T-helper 9 cell (primary cell): ENCODE measurements at regions not wholly inside any gene's neighbourhood (a gene's known extent, or its start where the extent isn't known, plus 50 kb on each side); places are given as distances from the start of the nearest gene placed in this dataset.
"Not testable (repeated sequence)": the region's sequence is repeated elsewhere in the genome, so short reads cannot be mapped to it uniquely, and the experiment has no call there.

Experiments used
- DNase-seq: peaks from one replicate; pipeline ENCODE4 v3.0.0-alpha.2; 2020

DNA sequence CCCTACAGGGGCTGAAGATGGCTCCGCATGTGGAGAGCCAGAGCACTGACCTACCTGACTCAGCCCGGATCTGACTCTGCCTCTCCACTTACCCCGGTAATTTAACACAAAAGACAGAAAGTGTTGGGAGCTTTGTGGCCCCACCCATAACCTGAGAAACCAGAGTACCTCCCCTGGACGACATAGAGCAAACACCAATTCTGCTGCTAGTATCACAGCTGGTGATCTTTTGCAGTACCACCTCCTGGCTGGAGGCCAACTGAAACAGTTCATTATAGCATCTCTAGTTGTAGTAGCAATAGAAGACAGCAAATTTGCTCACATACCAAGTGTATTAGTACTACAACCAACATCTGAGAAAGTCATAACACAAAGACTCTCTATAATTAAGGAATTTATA lies 443.9 kb downstream of the KLHL4 start:
- DNase-seq = no peak

DNA sequence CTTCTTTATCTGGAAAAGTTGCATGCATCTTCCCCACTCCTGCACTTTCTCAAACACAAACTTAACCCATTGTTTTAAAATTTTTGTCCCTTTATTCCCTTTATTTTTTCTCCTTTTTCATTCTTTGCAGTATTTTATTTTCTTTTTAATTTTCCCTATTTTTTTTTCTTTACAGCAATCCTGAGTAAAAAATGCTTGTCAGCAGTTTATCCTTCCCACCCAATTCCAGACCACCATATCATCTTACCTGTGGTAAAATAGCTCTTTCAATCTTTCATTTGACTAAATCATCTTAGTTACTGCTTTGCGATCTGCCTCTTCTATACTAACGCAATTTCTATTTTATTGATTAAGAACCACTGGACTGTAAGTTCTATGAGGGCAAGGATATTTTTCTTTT lies 450.5 kb downstream of the KLHL4 start:
- no peak for DNase-seq

- DNase-seq = not testable (repeated sequence)
Observed at GRCh38 chrX:87972121-87972520, 454.5 kb downstream of the KLHL4 start.

- no peak for DNase-seq
Observed at GRCh38 chrX:87975365-87975764, 457.8 kb downstream of the KLHL4 start.

- DNase-seq = not testable (repeated sequence)
Observed at GRCh38 chrX:88007873-88008272, 490.3 kb downstream of the KLHL4 start.

- DNase-seq = no peak
Observed at GRCh38 chrX:88024022-88024421, 506.4 kb downstream of the KLHL4 start.

GRCh38 chrX:88072339-88073030 lies 554.9 kb downstream of the KLHL4 start:
- no peak for DNase-seq

- no peak for DNase-seq
Observed at GRCh38 chrX:88101968-88102367, 584.4 kb downstream of the KLHL4 start.

DNA sequence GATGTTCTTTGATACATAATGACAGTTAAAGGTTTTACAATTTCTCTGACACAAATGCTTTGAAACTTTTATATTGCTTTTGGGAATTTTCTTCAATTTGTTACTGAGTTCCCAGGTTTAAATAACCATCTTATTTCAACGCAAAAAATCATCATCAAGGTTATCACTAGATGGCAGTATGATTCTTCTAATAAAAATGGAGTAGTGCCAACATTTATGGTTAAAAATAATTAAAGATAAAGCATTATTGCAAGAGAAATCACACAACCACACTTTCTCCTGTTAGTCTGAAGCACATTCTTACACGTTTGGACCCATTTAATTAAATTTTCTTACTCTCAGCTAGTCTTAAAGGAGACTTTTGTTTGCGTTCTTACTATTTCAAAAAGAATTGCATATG lies 611.3 kb upstream of the CPXCR1 start:
- no peak for DNase-seq

- no peak for DNase-seq
Observed at GRCh38 chrX:88136328-88136727, 610.7 kb upstream of the CPXCR1 start.

DNA sequence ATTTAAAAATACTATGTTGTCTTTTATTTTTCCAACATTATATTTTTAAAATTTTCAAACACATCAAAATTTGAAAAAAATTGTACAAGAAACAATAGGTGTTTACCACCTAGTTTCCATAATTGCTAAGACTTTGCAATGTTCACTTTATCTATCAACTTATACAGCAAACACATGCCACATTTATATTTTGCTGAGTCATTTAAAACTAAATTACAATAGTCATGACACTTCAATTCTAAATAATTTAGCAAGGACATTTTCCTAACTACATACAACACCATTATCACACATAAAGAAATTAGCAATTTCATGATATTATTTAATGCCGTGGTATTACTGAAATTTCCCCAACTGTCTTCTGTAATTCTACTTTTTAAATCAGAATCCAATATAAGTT lies 600.4 kb upstream of the CPXCR1 start:
- no peak for DNase-seq

- DNase-seq = no peak
Observed at GRCh38 chrX:88170553-88170952, 576.5 kb upstream of the CPXCR1 start.

GRCh38 chrX:88173932-88174440 lies 573.0 kb upstream of the CPXCR1 start:
- not testable (repeated sequence) for DNase-seq

- no peak for DNase-seq
Observed at GRCh38 chrX:88202149-88202548, 544.9 kb upstream of the CPXCR1 start.

DNA sequence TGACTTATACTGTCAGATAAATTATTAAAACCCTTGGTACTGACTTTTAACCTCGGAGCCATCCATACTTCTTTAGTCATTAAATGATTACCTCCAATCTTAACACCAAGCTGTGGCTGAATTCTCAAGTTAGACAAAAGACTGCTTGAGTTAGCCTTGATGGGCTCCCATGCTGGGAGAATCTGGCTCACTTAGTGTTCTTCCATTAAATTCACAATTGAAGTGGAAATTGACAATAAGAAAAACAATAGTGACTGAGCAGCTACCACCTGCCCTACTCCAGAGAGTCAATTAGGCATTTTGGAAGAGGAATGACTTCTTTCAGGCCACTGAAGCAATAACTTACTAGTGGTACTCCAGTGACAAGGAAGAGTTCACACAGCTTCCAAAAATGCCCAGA lies 503.0 kb upstream of the CPXCR1 start:
- no peak for DNase-seq

- no peak for DNase-seq
Observed at GRCh38 chrX:88284844-88285243, 462.2 kb upstream of the CPXCR1 start.

GRCh38 chrX:88313972-88314371 lies 433.1 kb upstream of the CPXCR1 start:
- not testable (repeated sequence) for DNase-seq

GRCh38 chrX:88325634-88326033 lies 421.4 kb upstream of the CPXCR1 start:
- no peak for DNase-seq

DNA sequence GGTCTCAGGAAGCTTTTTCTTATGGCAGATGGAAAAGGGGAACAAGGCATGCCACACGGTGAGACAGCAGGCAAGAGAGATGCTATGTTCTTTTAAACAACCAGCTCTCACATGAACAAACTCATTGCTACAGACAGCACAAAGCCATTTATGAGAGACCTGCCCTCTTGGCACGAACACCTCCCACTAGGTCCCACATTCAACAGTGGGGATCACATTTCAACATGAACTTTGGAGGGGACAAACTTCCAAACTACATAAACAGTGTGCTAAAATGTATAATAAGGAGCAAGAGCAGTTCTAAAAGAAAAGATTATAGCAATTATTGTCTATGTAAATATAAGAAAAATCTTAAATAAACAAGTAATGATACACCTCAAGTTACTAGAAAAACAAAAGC lies 391.8 kb upstream of the CPXCR1 start:
- no peak for DNase-seq

DNA sequence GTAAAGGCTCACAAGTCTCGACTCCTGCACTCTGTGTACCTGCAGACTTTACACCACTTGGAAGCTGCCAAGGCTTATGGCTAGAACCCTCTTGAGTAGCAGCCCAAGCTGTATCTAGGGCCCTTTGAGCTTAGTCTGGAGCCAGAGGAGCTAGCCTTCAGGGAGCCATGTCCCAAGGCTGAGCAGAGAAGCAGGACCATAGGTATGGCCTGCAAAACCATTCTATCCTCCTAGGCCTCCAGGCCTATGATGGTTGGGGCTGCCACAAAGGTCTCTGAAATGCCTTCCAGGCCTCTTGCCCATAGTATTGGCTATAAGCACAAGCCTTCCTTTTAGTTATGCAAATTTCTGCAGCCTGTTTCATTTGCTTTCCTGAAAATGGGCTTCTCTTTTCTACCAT lies 380.7 kb upstream of the CPXCR1 start:
- no peak for DNase-seq

- no peak for DNase-seq
Observed at GRCh38 chrX:88378406-88378805, 368.6 kb upstream of the CPXCR1 start.

GRCh38 chrX:88397551-88397950 lies 349.5 kb upstream of the CPXCR1 start:
- no peak for DNase-seq

GRCh38 chrX:88416002-88416401 lies 331.0 kb upstream of the CPXCR1 start:
- no peak for DNase-seq

DNA sequence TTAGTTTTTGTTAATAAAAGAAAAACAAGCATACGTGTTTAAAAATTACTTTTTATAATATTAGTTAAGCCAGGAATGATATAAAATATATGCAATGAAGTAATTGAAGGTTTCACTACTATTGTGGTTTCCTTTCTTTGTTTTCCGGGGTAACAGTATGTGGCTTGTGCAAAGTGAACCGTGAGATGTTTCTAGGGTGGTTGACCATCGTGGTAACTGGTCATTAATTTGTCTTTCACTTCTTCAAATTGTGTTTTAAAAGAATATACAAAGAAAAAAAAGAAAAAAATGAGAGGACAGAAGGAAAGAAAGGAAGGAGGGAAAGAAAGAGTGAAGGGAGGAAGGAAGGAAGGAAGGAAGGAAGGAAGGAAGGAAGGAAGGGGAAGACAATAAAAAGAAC lies 330.1 kb upstream of the CPXCR1 start:
- no peak for DNase-seq

GRCh38 chrX:88424071-88424470 lies 323.0 kb upstream of the CPXCR1 start:
- DNase-seq = no peak
